ENCODE measurements at regions not wholly inside any gene's neighbourhood (a gene's known extent, or its start where the extent isn't known, plus 50 kb on each side); places are given as distances from the start of the nearest gene placed in this dataset.

DNA sequence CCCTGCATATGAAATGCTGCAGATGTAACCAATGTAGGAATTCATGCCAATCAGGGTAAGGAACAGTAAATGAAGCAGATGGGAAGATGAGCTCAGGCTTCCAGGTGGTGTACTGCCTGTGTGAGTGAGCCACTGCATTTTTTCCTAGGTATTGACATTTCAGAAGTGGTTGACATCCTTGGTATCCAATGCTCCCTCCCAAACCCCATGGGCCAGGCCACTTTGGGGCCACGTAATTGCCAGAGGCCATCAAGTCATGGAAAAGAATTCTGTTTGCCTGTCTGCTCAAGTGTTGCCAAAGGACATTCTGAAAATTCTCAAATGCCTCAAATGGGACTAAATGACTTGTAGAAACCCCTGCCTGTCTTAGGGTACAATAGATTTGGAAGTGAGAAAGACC is 384.6 kb downstream of the GATA3 start:
- TF ChIP-seq YY1 (IDR thresholded peaks at IDR 0.05; ENCODE audit: low read depth) (no peak), EP300 (IDR thresholded peaks at IDR 0.05; ENCODE audit: borderline replicate concordance) (no peak), TCF12 (IDR thresholded peaks at IDR 0.05; ENCODE audit: low read depth) (no peak), TEAD4 (IDR thresholded peaks at IDR 0.05) (no peak)
- TF ChIP-seq, protein P1, sequence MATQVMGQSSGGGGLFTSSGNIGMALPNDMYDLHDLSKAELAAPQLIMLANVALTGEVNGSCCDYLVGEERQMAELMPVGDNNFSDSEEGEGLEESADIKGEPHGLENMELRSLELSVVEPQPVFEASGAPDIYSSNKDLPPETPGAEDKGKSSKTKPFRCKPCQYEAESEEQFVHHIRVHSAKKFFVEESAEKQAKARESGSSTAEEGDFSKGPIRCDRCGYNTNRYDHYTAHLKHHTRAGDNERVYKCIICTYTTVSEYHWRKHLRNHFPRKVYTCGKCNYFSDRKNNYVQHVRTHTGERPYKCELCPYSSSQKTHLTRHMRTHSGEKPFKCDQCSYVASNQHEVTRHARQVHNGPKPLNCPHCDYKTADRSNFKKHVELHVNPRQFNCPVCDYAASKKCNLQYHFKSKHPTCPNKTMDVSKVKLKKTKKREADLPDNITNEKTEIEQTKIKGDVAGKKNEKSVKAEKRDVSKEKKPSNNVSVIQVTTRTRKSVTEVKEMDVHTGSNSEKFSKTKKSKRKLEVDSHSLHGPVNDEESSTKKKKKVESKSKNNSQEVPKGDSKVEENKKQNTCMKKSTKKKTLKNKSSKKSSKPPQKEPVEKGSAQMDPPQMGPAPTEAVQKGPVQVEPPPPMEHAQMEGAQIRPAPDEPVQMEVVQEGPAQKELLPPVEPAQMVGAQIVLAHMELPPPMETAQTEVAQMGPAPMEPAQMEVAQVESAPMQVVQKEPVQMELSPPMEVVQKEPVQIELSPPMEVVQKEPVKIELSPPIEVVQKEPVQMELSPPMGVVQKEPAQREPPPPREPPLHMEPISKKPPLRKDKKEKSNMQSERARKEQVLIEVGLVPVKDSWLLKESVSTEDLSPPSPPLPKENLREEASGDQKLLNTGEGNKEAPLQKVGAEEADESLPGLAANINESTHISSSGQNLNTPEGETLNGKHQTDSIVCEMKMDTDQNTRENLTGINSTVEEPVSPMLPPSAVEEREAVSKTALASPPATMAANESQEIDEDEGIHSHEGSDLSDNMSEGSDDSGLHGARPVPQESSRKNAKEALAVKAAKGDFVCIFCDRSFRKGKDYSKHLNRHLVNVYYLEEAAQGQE (IDR thresholded peaks at IDR 0.05; ENCODE audit: low read depth), result no peak
